ENCODE measurements at regions not wholly inside any gene's neighbourhood (a gene's known extent, or its start where the extent isn't known, plus 50 kb on each side); places are given as distances from the start of the nearest gene placed in this dataset.

DNA sequence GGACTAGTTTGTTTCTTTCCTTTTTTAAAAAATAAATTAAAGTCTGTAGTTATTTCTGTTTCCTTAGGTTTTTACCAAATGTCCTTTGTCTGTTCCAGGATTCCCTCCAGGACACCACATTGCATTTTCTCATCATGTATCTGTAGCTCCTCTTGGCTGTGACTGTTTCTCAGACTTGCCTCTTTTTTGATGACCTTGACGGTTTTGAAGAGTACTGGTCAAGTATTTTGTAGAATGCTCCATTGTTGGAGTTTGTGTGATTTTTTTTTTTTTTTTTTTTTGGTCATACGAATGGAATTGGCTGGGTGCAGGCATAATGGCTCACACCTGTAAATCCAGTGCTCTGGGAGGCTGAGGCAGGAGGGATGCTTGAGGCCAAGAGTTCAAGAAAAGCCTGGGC lies 127.1 kb upstream of the BMPER start:
- 90 to 97% (median 95%) methylated on average over 2 of the region's 2 CpGs for WGBS, 5 donors
- intact Hi-C loops (cut with DNase I; ENCODE audit: low total_unique reads): no loop called here
- TF ChIP-seq, protein P1, sequence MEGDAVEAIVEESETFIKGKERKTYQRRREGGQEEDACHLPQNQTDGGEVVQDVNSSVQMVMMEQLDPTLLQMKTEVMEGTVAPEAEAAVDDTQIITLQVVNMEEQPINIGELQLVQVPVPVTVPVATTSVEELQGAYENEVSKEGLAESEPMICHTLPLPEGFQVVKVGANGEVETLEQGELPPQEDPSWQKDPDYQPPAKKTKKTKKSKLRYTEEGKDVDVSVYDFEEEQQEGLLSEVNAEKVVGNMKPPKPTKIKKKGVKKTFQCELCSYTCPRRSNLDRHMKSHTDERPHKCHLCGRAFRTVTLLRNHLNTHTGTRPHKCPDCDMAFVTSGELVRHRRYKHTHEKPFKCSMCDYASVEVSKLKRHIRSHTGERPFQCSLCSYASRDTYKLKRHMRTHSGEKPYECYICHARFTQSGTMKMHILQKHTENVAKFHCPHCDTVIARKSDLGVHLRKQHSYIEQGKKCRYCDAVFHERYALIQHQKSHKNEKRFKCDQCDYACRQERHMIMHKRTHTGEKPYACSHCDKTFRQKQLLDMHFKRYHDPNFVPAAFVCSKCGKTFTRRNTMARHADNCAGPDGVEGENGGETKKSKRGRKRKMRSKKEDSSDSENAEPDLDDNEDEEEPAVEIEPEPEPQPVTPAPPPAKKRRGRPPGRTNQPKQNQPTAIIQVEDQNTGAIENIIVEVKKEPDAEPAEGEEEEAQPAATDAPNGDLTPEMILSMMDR (IDR thresholded peaks at IDR 0.05): no peak
- TF ChIP-seq EP300 (IDR thresholded peaks at IDR 0.05): no peak

DNA sequence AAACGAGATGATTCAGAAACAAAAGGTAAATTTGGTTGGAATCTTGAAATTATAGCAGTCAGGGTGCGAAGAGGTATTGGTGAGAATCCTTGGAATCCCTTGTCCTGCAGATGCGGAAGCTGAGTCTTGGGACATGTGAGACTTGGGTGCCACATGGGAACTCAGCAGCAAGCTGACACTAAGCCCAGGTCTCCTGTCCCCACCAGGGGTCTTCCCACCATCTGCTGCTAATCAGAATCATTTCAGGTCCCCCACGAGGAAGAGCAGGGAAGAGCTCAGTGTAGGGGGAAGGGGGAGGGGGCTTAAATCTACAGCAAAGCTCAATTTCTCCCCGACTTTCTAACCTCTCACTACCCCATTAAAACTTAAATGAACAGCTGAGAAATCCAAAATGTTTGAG lies 126.1 kb upstream of the BMPER start:
- WGBS, 5 donors: 80 to 86% (median 84%) methylated on average over 5 of the region's 5 CpGs
- no peak for TF ChIP-seq EP300 (IDR thresholded peaks at IDR 0.05)
- TF ChIP-seq POLR2AphosphoS5 (IDR thresholded peaks at IDR 0.05): no peak
- TF ChIP-seq POLR2A (IDR thresholded peaks at IDR 0.05): no peak
- TF ChIP-seq, protein P1 (IDR thresholded peaks at IDR 0.05): no peak
- no peak overlapping the region for H3K27ac ChIP-seq

More for the DNA sequence above, 127.1 kb upstream of the BMPER start:
- peaks cover 7 to 25% (median 14%) of the 10 kb centered on the region in 4 donors for H3K4me1 ChIP-seq
- DNase-seq: no peak
- no peak overlapping the region for H3K4me3 ChIP-seq
- H3K36me3 ChIP-seq: peaks cover 0 to 6% (median 0%) of the 10 kb centered on the region in 4 donors
- H3K27me3 ChIP-seq: no peaks in the 10 kb centered on the region
- H3K27ac ChIP-seq: no peak overlapping the region
- H3K9me3 ChIP-seq: peaks cover 0 to 7% (median 0%) of the 10 kb centered on the region in 4 donors

DNA sequence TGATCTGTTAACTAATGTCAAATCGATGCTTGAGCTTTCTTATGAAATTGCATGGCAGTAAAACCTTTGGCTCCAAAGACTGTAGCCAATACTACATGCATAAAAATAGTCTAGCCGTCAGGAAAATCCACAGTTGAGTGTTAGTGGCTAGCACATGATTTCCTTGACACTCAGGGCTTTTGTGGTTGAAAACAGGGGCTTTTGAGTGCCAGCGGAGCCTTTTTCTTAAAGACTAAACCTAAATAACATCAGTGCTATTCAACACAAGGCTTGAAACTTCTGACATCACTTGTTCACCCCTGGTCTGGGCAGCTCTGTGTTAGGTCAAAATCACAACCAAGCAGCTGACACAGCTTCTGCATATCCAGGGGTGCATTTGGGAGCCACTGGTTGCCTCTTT lies 124.2 kb upstream of the BMPER start:
- WGBS, 5 donors: 73 to 87% (median 85%) methylated on average over 3 of the region's 3 CpGs
- H3K27ac ChIP-seq: no peak overlapping the region
- TF ChIP-seq EP300 (IDR thresholded peaks at IDR 0.05): no peak
- peaks cover 0 to 6% (median 0%) of the 10 kb centered on the region in 4 donors for H3K36me3 ChIP-seq
- peaks cover 0 to 7% (median 0%) of the 10 kb centered on the region in 4 donors for H3K9me3 ChIP-seq
- peaks cover 0 to 7% (median 0%) of the 10 kb centered on the region in 4 donors for H3K4me1 ChIP-seq
- intact Hi-C loops (cut with DNase I; ENCODE audit: low total_unique reads): no loop called here
- H3K4me3 ChIP-seq: no peak overlapping the region
- no peaks in the 10 kb centered on the region for H3K27me3 ChIP-seq
- DNase-seq: no peak

More for the DNA sequence above, 126.1 kb upstream of the BMPER start:
- no peak overlapping the region for H3K4me3 ChIP-seq
- no peaks in the 10 kb centered on the region for H3K27me3 ChIP-seq
- intact Hi-C loops (cut with DNase I; ENCODE audit: low total_unique reads): no loop called here
- DNase-seq: no peak
- H3K4me1 ChIP-seq: peaks cover 7 to 25% (median 14%) of the 10 kb centered on the region in 4 donors
- peaks cover 0 to 7% (median 0%) of the 10 kb centered on the region in 4 donors for H3K9me3 ChIP-seq
- peaks cover 0 to 6% (median 0%) of the 10 kb centered on the region in 4 donors for H3K36me3 ChIP-seq

DNA sequence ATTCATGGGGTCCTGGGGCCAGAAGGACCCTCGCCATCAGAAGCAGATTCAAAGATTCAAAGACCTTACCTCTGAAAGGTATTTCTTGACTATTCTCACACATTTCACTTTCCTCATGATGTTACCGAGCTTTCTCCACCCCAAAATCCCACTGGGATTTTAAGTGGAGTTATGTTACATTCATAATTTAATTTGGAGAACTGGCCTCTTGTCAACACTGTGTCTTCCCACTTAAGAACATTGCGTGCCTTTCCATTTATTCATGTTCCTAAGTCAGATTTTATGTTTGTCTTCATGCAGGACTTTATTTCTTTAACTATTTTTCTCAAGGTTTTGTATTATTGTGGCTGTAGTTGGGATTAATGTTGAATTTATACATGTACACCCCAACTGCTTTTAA lies 123.5 kb upstream of the BMPER start:
- Histone ChIP-seq H3K4me3 (no peak overlapping the region), H3K9me3 (peaks cover 0 to 7% (median 0%) of the 10 kb centered on the region in 4 donors), H3K4me1 (peaks cover 0 to 2% (median 0%) of the 10 kb centered on the region in 4 donors), H3K27ac (no peak overlapping the region), H3K27me3 (no peaks in the 10 kb centered on the region), H3K36me3 (peaks cover 0 to 6% (median 0%) of the 10 kb centered on the region in 4 donors)
- intact Hi-C loops (cut with DNase I; ENCODE audit: low total_unique reads): no loop called here
- WGBS, 5 donors: 87 to 91% (median 91%) methylated on average over 3 of the region's 3 CpGs
- TF ChIP-seq POLR2A (IDR thresholded peaks at IDR 0.05) (no peak), EP300 (IDR thresholded peaks at IDR 0.05) (no peak), POLR2AphosphoS5 (IDR thresholded peaks at IDR 0.05) (no peak)
- TF ChIP-seq, protein P1 (IDR thresholded peaks at IDR 0.05): no peak
- no peak for DNase-seq

DNA sequence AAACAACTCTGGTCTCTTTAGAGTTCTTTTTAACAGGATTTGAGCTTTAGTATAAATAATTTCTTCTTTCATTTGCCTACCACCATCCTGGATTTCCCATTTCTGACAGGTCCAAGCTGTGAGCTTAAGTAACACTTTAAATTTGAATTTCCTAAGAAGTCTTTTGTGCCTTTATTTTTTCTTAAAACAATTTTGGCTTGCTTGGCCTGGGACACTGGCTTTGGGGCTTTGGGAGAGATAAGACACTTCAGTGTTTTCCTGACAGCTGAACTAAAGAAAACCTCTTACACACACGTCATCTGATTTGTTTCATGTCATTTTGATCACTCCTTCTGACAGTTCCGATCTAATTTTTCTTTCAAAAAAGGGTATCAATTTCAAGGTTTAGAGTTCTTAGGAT lies 121.3 kb upstream of the BMPER start:
- DNase-seq: no peak
- TF ChIP-seq, protein P1 (IDR thresholded peaks at IDR 0.05): no peak
- TF ChIP-seq POLR2A (IDR thresholded peaks at IDR 0.05) (no peak), EP300 (IDR thresholded peaks at IDR 0.05) (no peak), POLR2AphosphoS5 (IDR thresholded peaks at IDR 0.05) (no peak)
- Histone ChIP-seq H3K36me3 (peaks cover 0 to 6% (median 0%) of the 10 kb centered on the region in 4 donors), H3K4me3 (no peak overlapping the region), H3K27ac (no peak overlapping the region), H3K27me3 (no peaks in the 10 kb centered on the region), H3K9me3 (peaks cover 0 to 7% (median 0%) of the 10 kb centered on the region in 4 donors), H3K4me1 (no peaks in the 10 kb centered on the region)
- intact Hi-C loops (cut with DNase I; ENCODE audit: low total_unique reads): no loop called here
- WGBS, 5 donors: 91 to 99% (median 91%) methylated on average over 2 of the region's 2 CpGs

Measured in stomach (tissue), 8 donors.